ENCODE measurements at regions not wholly inside any gene's neighbourhood (a gene's known extent, or its start where the extent isn't known, plus 50 kb on each side); places are given as distances from the start of the nearest gene placed in this dataset.

GRCh38 chrX:110449312-110449711 lies 90.7 kb downstream of the RTL9 start:
- Histone ChIP-seq H3K9ac (ENCODE audit: low read depth, low read length, poor library complexity, severe bottlenecking) (no peak overlapping the region), H3K79me2 (ENCODE audit: insufficient read depth, low read length) (no peaks in the 10 kb centered on the region)

GRCh38 chrX:110450050-110450449 lies 91.4 kb downstream of the RTL9 start:
- Histone ChIP-seq H3K4me3 (ENCODE audit: low read length, poor library complexity, severe bottlenecking) (no peak overlapping the region), H3K79me2 (ENCODE audit: insufficient read depth, low read length) (no peaks in the 10 kb centered on the region), H3K9me2 (replicated peaks; ENCODE audit: low read depth, low read length) (no peaks in the 10 kb centered on the region), H3F3A (ENCODE audit: low read depth) (no peaks in the 10 kb centered on the region), H4K20me1 (ENCODE audit: insufficient read depth, low read length, poor library complexity, severe bottlenecking) (no peaks in the 10 kb centered on the region), H3K36me3 (ENCODE audit: insufficient read depth, low read length) (no peaks in the 10 kb centered on the region), H3K27me3 (ENCODE audit: insufficient read depth, low read length, poor library complexity, severe bottlenecking) (no peaks in the 10 kb centered on the region), H3K9me3 (ENCODE audit: insufficient read depth, low read depth, low read length) (no peaks in the 10 kb centered on the region), H3K9ac (ENCODE audit: low read depth, low read length, poor library complexity, severe bottlenecking) (no peak overlapping the region), H2AFZ (ENCODE audit: low read length) (no peak overlapping the region), H3K4me1 (ENCODE audit: insufficient read depth, low read length, poor library complexity, severe bottlenecking) (no peaks in the 10 kb centered on the region), H3K4me2 (ENCODE audit: low read depth, low read length, poor library complexity, severe bottlenecking) (no peak overlapping the region)
- TF ChIP-seq EZH2phosphoT487 (IDR thresholded peaks at IDR 0.05; ENCODE audit: borderline replicate concordance): no peak
- peak; percentile 66 for TF ChIP-seq CTCF (conservative IDR thresholded peaks at IDR 0.05; ENCODE audit: low read length)

More at GRCh38 chrX:110449312-110449711, 90.7 kb downstream of the RTL9 start:
- no peaks in the 10 kb centered on the region for H3K36me3 ChIP-seq (ENCODE audit: insufficient read depth, low read length)
- H4K20me1 ChIP-seq (ENCODE audit: insufficient read depth, low read length, poor library complexity, severe bottlenecking): no peaks in the 10 kb centered on the region
- no peak overlapping the region for H3K4me3 ChIP-seq (ENCODE audit: low read length, poor library complexity, severe bottlenecking)
- H3F3A ChIP-seq (ENCODE audit: low read depth): no peaks in the 10 kb centered on the region
- no peak overlapping the region for H3K4me2 ChIP-seq (ENCODE audit: low read depth, low read length, poor library complexity, severe bottlenecking)
- TF ChIP-seq EZH2phosphoT487 (IDR thresholded peaks at IDR 0.05; ENCODE audit: borderline replicate concordance) (no peak), CTCF (conservative IDR thresholded peaks at IDR 0.05; ENCODE audit: low read length) (no peak)
- no peaks in the 10 kb centered on the region for H3K4me1 ChIP-seq (ENCODE audit: insufficient read depth, low read length, poor library complexity, severe bottlenecking)
- no peaks in the 10 kb centered on the region for H3K27me3 ChIP-seq (ENCODE audit: insufficient read depth, low read length, poor library complexity, severe bottlenecking)
- no peaks in the 10 kb centered on the region for H3K9me2 ChIP-seq (replicated peaks; ENCODE audit: low read depth, low read length)
- no peaks in the 10 kb centered on the region for H3K9me3 ChIP-seq (ENCODE audit: insufficient read depth, low read depth, low read length)
- no peak overlapping the region for H2AFZ ChIP-seq (ENCODE audit: low read length)

- Histone ChIP-seq H3K4me1 (ENCODE audit: insufficient read depth, low read length, poor library complexity, severe bottlenecking) (no peaks in the 10 kb centered on the region), H4K20me1 (ENCODE audit: insufficient read depth, low read length, poor library complexity, severe bottlenecking) (no peaks in the 10 kb centered on the region), H3K27me3 (ENCODE audit: insufficient read depth, low read length, poor library complexity, severe bottlenecking) (no peaks in the 10 kb centered on the region), H3K4me3 (ENCODE audit: low read length, poor library complexity, severe bottlenecking) (no peak overlapping the region), H3F3A (ENCODE audit: low read depth) (no peaks in the 10 kb centered on the region), H3K36me3 (ENCODE audit: insufficient read depth, low read length) (no peaks in the 10 kb centered on the region), H3K9me2 (replicated peaks; ENCODE audit: low read depth, low read length) (no peaks in the 10 kb centered on the region), H3K9me3 (ENCODE audit: insufficient read depth, low read depth, low read length) (no peaks in the 10 kb centered on the region), H3K9ac (ENCODE audit: low read depth, low read length, poor library complexity, severe bottlenecking) (no peak overlapping the region), H3K79me2 (ENCODE audit: insufficient read depth, low read length) (no peaks in the 10 kb centered on the region), H2AFZ (ENCODE audit: low read length) (no peak overlapping the region), H3K4me2 (ENCODE audit: low read depth, low read length, poor library complexity, severe bottlenecking) (no peak overlapping the region)
- TF ChIP-seq CTCF (conservative IDR thresholded peaks at IDR 0.05; ENCODE audit: low read length): no peak
- no peak for TF ChIP-seq EZH2phosphoT487 (IDR thresholded peaks at IDR 0.05; ENCODE audit: borderline replicate concordance)
These were observed 95.7 kb downstream of the RTL9 start for GRCh38 chrX:110454336-110454735.

Measured in Loucy (cell line).